Type B pancreatic cell (in vitro differentiated cells): ENCODE measurements at regions not wholly inside any gene's neighbourhood (a gene's known extent, or its start where the extent isn't known, plus 50 kb on each side); places are given as distances from the start of the nearest gene placed in this dataset.

ENCODE experiments used
- DNase-seq: peaks from one replicate; pipeline ENCODE4 v3.0.0; 2021; ENCODE audit warnings: mixed read lengths; ENCODE audit not compliant: unreplicated experiment; ENCODE audit errors: extremely low spot score
- H3K27ac Mint-ChIP-seq: 2 replicates; pipeline ENCODE4 v1.8.0; 2021; ENCODE audit warnings: mild to moderate bottlenecking, mixed read lengths
- H3K27me3 Mint-ChIP-seq: 2 replicates; pipeline ENCODE4 v1.8.0; 2021; ENCODE audit warnings: mixed read lengths
- H3K36me3 Mint-ChIP-seq: 2 replicates; pipeline ENCODE4 v1.8.0; 2021; ENCODE audit warnings: mixed read lengths
- H3K4me1 Mint-ChIP-seq: one replicate; pipeline ENCODE4 v1.8.0; 2021; ENCODE audit warnings: mixed read lengths; ENCODE audit not compliant: unreplicated experiment
- H3K4me3 Mint-ChIP-seq: 2 replicates; pipeline ENCODE4 v1.8.0; 2021; ENCODE audit warnings: mild to moderate bottlenecking, mixed read lengths
- H3K9me3 Mint-ChIP-seq: 2 replicates; pipeline ENCODE4 v1.8.0; 2021; ENCODE audit warnings: mixed read lengths
- CTCF ChIP-seq: fragments of 200-600 bp; sonication (generic); conservative IDR thresholded peaks from 2 replicates; pipeline ENCODE4 v1.5.0; 2021; ENCODE audit warnings: antibody characterized with exemption, mild to moderate bottlenecking

GRCh38 chr2:43171789-43172188 lies 54.6 kb downstream of the ZFP36L2 start:
- no peak for DNase-seq
- H3K4me1 Mint-ChIP-seq: peaks cover 42% of the 10 kb centered on the region
- H3K27ac Mint-ChIP-seq: peak overlapping the region; percentile 81
- H3K4me3 Mint-ChIP-seq: peak overlapping the region; percentile 44
- no peaks in the 10 kb centered on the region for H3K36me3 Mint-ChIP-seq
- no peaks in the 10 kb centered on the region for H3K9me3 Mint-ChIP-seq
- no peak for TF ChIP-seq CTCF
- no peaks in the 10 kb centered on the region for H3K27me3 Mint-ChIP-seq

GRCh38 chr2:43170405-43171105 lies 55.9 kb downstream of the ZFP36L2 start:
- H3K27ac Mint-ChIP-seq: peak overlapping the region; percentile 34
- TF ChIP-seq CTCF: no peak
- H3K4me3 Mint-ChIP-seq: no peak overlapping the region

GRCh38 chr2:43169987-43170386 lies 56.4 kb downstream of the ZFP36L2 start:
- Mint-ChIP-seq H3K27me3 (no peaks in the 10 kb centered on the region), H3K4me3 (no peak overlapping the region), H3K36me3 (no peaks in the 10 kb centered on the region), H3K4me1 (peaks cover 39% of the 10 kb centered on the region), H3K9me3 (no peaks in the 10 kb centered on the region), H3K27ac (peak overlapping the region; percentile 34)
- no peak for DNase-seq
- TF ChIP-seq CTCF: peak; percentile 73

More at GRCh38 chr2:43170405-43171105, 55.9 kb downstream of the ZFP36L2 start:
- no peaks in the 10 kb centered on the region for H3K27me3 Mint-ChIP-seq
- peaks cover 41% of the 10 kb centered on the region for H3K4me1 Mint-ChIP-seq
- no peaks in the 10 kb centered on the region for H3K9me3 Mint-ChIP-seq
- no peaks in the 10 kb centered on the region for H3K36me3 Mint-ChIP-seq
- DNase-seq: no peak

- no peaks in the 10 kb centered on the region for H3K36me3 Mint-ChIP-seq
- TF ChIP-seq CTCF: no peak
- peak overlapping the region; percentile 92 for H3K27ac Mint-ChIP-seq
- no peak for DNase-seq
- peak overlapping the region; percentile 73 for H3K4me3 Mint-ChIP-seq
- H3K27me3 Mint-ChIP-seq: no peaks in the 10 kb centered on the region
- H3K4me1 Mint-ChIP-seq: peaks cover 33% of the 10 kb centered on the region
- no peaks in the 10 kb centered on the region for H3K9me3 Mint-ChIP-seq
Observed at GRCh38 chr2:43169099-43169945, 57.1 kb downstream of the ZFP36L2 start.

- H3K4me3 Mint-ChIP-seq: no peak overlapping the region
- TF ChIP-seq CTCF: no peak
- H3K27ac Mint-ChIP-seq: peak overlapping the region; percentile 92
- no peaks in the 10 kb centered on the region for H3K36me3 Mint-ChIP-seq
- no peak for DNase-seq
- no peaks in the 10 kb centered on the region for H3K27me3 Mint-ChIP-seq
- H3K9me3 Mint-ChIP-seq: no peaks in the 10 kb centered on the region
- H3K4me1 Mint-ChIP-seq: peaks cover 37% of the 10 kb centered on the region
Observed at GRCh38 chr2:43168016-43168369, 58.4 kb downstream of the ZFP36L2 start.
